Stimulated activated CD8-positive, alpha-beta memory T cell treated with anti-CD3 and anti-CD28 coated beads, Interleukin-7, amount 100 ng/mL, for 4 hours (primary cell): ENCODE measurements at regions not wholly inside any gene's neighbourhood (a gene's known extent, or its start where the extent isn't known, plus 50 kb on each side); places are given as distances from the start of the nearest gene placed in this dataset.
"Not testable (repeated sequence)": the region's sequence is repeated elsewhere in the genome, so short reads cannot be mapped to it uniquely, and the experiment has no call there.

Source experiments
- DNase-seq, 2 donors: peaks; one replicate each; pipeline ENCODE4 v3.0.0-alpha.2; 2020; ENCODE audit warnings: low read depth in 2 of 2

GRCh38 chr13:22964245-22964966 is 216.4 kb upstream of the SGCG start:
- DNase-seq, result no peak

- not testable (repeated sequence) for DNase-seq
These were observed 215.5 kb upstream of the SGCG start for GRCh38 chr13:22965011-22965857.

- DNase-seq, result not testable (repeated sequence)
These were observed 214.9 kb upstream of the SGCG start for GRCh38 chr13:22965858-22966239.

GRCh38 chr13:22966753-22967152 is 214.0 kb upstream of the SGCG start:
- not testable (repeated sequence) for DNase-seq

GRCh38 chr13:22967669-22968068 is 213.1 kb upstream of the SGCG start:
- no peak for DNase-seq

GRCh38 chr13:22979952-22980351 is 200.8 kb upstream of the SGCG start:
- DNase-seq, result no peak

- DNase-seq, result no peak
These were observed 199.8 kb upstream of the SGCG start for GRCh38 chr13:22980936-22981335.

GRCh38 chr13:22993148-22993547 is 187.6 kb upstream of the SGCG start:
- no peak for DNase-seq

GRCh38 chr13:23003446-23003845 is 177.3 kb upstream of the SGCG start:
- no peak for DNase-seq

- no peak for DNase-seq
These were observed 173.4 kb upstream of the SGCG start for GRCh38 chr13:23007426-23007825.

GRCh38 chr13:23018143-23018542 is 162.6 kb upstream of the SGCG start:
- no peak for DNase-seq

- DNase-seq, result no peak
These were observed 160.4 kb upstream of the SGCG start for GRCh38 chr13:23020246-23020843.

GRCh38 chr13:23021906-23022305 is 158.9 kb upstream of the SGCG start:
- no peak for DNase-seq

- DNase-seq, result no peak
These were observed 158.1 kb upstream of the SGCG start for GRCh38 chr13:23022704-23023103.

- no peak for DNase-seq
These were observed 154.7 kb upstream of the SGCG start for GRCh38 chr13:23025864-23026608.

GRCh38 chr13:23039266-23039935 is 141.4 kb upstream of the SGCG start:
- DNase-seq, result no peak

GRCh38 chr13:23042181-23042580 is 138.6 kb upstream of the SGCG start:
- DNase-seq, result no peak

- no peak for DNase-seq
These were observed 135.9 kb upstream of the SGCG start for GRCh38 chr13:23044906-23045305.

GRCh38 chr13:23050126-23050525 is 130.7 kb upstream of the SGCG start:
- DNase-seq, result no peak

- not testable (repeated sequence) for DNase-seq
These were observed 127.1 kb upstream of the SGCG start for GRCh38 chr13:23053711-23054110.

- DNase-seq, result no peak
These were observed 121.6 kb upstream of the SGCG start for GRCh38 chr13:23059173-23059572.
